OCI-LY3 (cell line): ENCODE measurements at regions not wholly inside any gene's neighbourhood (a gene's known extent, or its start where the extent isn't known, plus 50 kb on each side); places are given as distances from the start of the nearest gene placed in this dataset.

ENCODE experiments used
- CTCF ChIP-seq: fragments of 200-600, 300-600 bp; sonication (generic); IDR thresholded peaks from 2 replicates; pipeline ENCODE4 v1.5.1; 2014; ENCODE audit warnings: antibody characterized with exemption, low read length, low read depth
- EZH2phosphoT487 ChIP-seq: fragments of 200-600 bp; shearing (Covaris generic); IDR thresholded peaks from 2 replicates; pipeline ENCODE4 v1.6.1; 2018; ENCODE audit warnings: antibody characterized with exemption, mixed run types, low read depth

- TF ChIP-seq CTCF (no peak), EZH2phosphoT487 (no peak)
These were observed 509.2 kb downstream of the CETN3 start for GRCh38 chr5:89900346-89900745.
